ENCODE measurements at regions not wholly inside any gene's neighbourhood (a gene's known extent, or its start where the extent isn't known, plus 50 kb on each side); places are given as distances from the start of the nearest gene placed in this dataset.

GRCh38 chr10:2038036-2038435 lies 300.7 kb upstream of the ADARB2 start:
- Histone ChIP-seq H2AFZ (replicated peaks) (no peak overlapping the region), H3F3A (ENCODE audit: low read depth) (no peaks in the 10 kb centered on the region), H3K4me3 (no peak overlapping the region), H3K9ac (no peak overlapping the region), H3K36me3 (no peaks in the 10 kb centered on the region), H3K27ac (no peak overlapping the region), H3K4me1 (no peaks in the 10 kb centered on the region), H3K9me3 (ENCODE audit: low read depth) (no peaks in the 10 kb centered on the region), H4K20me1 (ENCODE audit: low read depth) (no peaks in the 10 kb centered on the region), H3K4me2 (no peak overlapping the region), H3K79me2 (ENCODE audit: low read depth) (no peaks in the 10 kb centered on the region), H3K27me3 (no peaks in the 10 kb centered on the region)
- Mint-ChIP-seq H3K9me3 (peaks cover 2% of the 10 kb centered on the region), H3K36me3 (no peaks in the 10 kb centered on the region), H3K4me3 (no peak overlapping the region), H3K4me1 (no peaks in the 10 kb centered on the region), H3K27ac (no peak overlapping the region), H3K27me3 (ENCODE audit: insufficient read depth, low read depth) (no peaks in the 10 kb centered on the region)
- no peak for DNase-seq (ENCODE audit: low spot score)
- no peak for TF ChIP-seq EZH2phosphoT487 (IDR thresholded peaks at IDR 0.05)
- no peak for TF ChIP-seq CTCF (IDR thresholded peaks at IDR 0.05)
- TF ChIP-seq EZH2 (IDR thresholded peaks at IDR 0.05) = no peak

- no peaks in the 10 kb centered on the region for H3K4me1 ChIP-seq
- Mint-ChIP-seq H3K27me3 (ENCODE audit: insufficient read depth, low read depth) (no peaks in the 10 kb centered on the region), H3K27ac (no peak overlapping the region), H3K4me1 (no peaks in the 10 kb centered on the region), H3K4me3 (no peak overlapping the region), H3K36me3 (no peaks in the 10 kb centered on the region), H3K9me3 (peaks cover 2% of the 10 kb centered on the region)
- H3K9me3 ChIP-seq (ENCODE audit: low read depth) = no peaks in the 10 kb centered on the region
- H3K36me3 ChIP-seq = no peaks in the 10 kb centered on the region
- DNase-seq (ENCODE audit: low spot score) = no peak
- no peak overlapping the region for H2AFZ ChIP-seq (replicated peaks)
- H3K4me2 ChIP-seq = no peak overlapping the region
- no peaks in the 10 kb centered on the region for H3F3A ChIP-seq (ENCODE audit: low read depth)
- H3K79me2 ChIP-seq (ENCODE audit: low read depth) = no peaks in the 10 kb centered on the region
- H3K4me3 ChIP-seq = no peak overlapping the region
- TF ChIP-seq EZH2phosphoT487 (IDR thresholded peaks at IDR 0.05) = no peak
- TF ChIP-seq EZH2 (IDR thresholded peaks at IDR 0.05) = no peak
- TF ChIP-seq CTCF (IDR thresholded peaks at IDR 0.05) = no peak
- no peaks in the 10 kb centered on the region for H4K20me1 ChIP-seq (ENCODE audit: low read depth)
- H3K9ac ChIP-seq = no peak overlapping the region
- no peaks in the 10 kb centered on the region for H3K27me3 ChIP-seq
- no peak overlapping the region for H3K27ac ChIP-seq
These were observed 299.9 kb upstream of the ADARB2 start for GRCh38 chr10:2037246-2037645.

GRCh38 chr10:2036209-2036608 lies 298.9 kb upstream of the ADARB2 start:
- Histone ChIP-seq H3K9ac (no peak overlapping the region), H3K79me2 (ENCODE audit: low read depth) (no peaks in the 10 kb centered on the region), H3K27ac (no peak overlapping the region), H3K9me3 (ENCODE audit: low read depth) (no peaks in the 10 kb centered on the region), H3K27me3 (no peaks in the 10 kb centered on the region), H2AFZ (replicated peaks) (no peak overlapping the region), H3K4me1 (no peaks in the 10 kb centered on the region), H3F3A (ENCODE audit: low read depth) (no peaks in the 10 kb centered on the region), H3K4me3 (no peak overlapping the region), H4K20me1 (ENCODE audit: low read depth) (no peaks in the 10 kb centered on the region), H3K4me2 (no peak overlapping the region), H3K36me3 (no peaks in the 10 kb centered on the region)
- no peak overlapping the region for H3K27ac Mint-ChIP-seq
- H3K36me3 Mint-ChIP-seq = no peaks in the 10 kb centered on the region
- no peak for TF ChIP-seq EZH2 (IDR thresholded peaks at IDR 0.05)
- no peak for TF ChIP-seq CTCF (IDR thresholded peaks at IDR 0.05)
- no peak for TF ChIP-seq EZH2phosphoT487 (IDR thresholded peaks at IDR 0.05)
- no peak for DNase-seq (ENCODE audit: low spot score)
- no peaks in the 10 kb centered on the region for H3K4me1 Mint-ChIP-seq
- peaks cover 2% of the 10 kb centered on the region for H3K9me3 Mint-ChIP-seq
- no peak overlapping the region for H3K4me3 Mint-ChIP-seq
- no peaks in the 10 kb centered on the region for H3K27me3 Mint-ChIP-seq (ENCODE audit: insufficient read depth, low read depth)

GRCh38 chr10:2030046-2030445 lies 292.7 kb upstream of the ADARB2 start:
- Mint-ChIP-seq H3K9me3 (no peaks in the 10 kb centered on the region), H3K27ac (no peak overlapping the region), H3K4me3 (no peak overlapping the region), H3K4me1 (no peaks in the 10 kb centered on the region), H3K36me3 (no peaks in the 10 kb centered on the region), H3K27me3 (ENCODE audit: insufficient read depth, low read depth) (peaks cover 2% of the 10 kb centered on the region)
- Histone ChIP-seq H3K36me3 (no peaks in the 10 kb centered on the region), H3K4me2 (no peak overlapping the region), H3K79me2 (ENCODE audit: low read depth) (no peaks in the 10 kb centered on the region), H3F3A (ENCODE audit: low read depth) (no peaks in the 10 kb centered on the region), H2AFZ (replicated peaks) (no peak overlapping the region), H4K20me1 (ENCODE audit: low read depth) (no peaks in the 10 kb centered on the region), H3K4me3 (no peak overlapping the region), H3K9ac (no peak overlapping the region), H3K27me3 (no peaks in the 10 kb centered on the region), H3K27ac (no peak overlapping the region), H3K9me3 (ENCODE audit: low read depth) (no peaks in the 10 kb centered on the region), H3K4me1 (no peaks in the 10 kb centered on the region)
- DNase-seq (ENCODE audit: low spot score) = no peak
- no peak for TF ChIP-seq EZH2 (IDR thresholded peaks at IDR 0.05)
- TF ChIP-seq CTCF (IDR thresholded peaks at IDR 0.05) = no peak
- no peak for TF ChIP-seq EZH2phosphoT487 (IDR thresholded peaks at IDR 0.05)
